ENCODE measurements at regions not wholly inside any gene's neighbourhood (a gene's known extent, or its start where the extent isn't known, plus 50 kb on each side); places are given as distances from the start of the nearest gene placed in this dataset.

DNA sequence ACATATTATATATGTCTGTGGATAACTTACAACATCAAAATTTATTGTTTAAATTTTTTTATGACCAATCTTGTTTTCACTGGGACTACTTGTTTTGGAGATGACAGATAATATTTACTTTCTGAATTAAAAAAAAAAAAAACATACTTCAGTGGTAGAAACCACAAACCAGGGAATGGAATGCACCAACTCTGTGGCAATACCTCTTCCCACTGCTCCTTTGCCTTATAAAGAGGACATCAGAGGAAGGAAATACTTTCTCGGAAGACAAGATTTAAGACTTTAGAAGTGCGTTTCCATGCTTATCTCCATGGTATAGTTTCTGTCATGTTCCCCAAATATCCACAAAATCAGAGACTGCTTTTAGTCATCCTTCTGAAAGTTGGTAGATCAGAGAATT, 1241.1 kb upstream of the EYS start:
- DNase-seq (ENCODE audit: low read depth): no peak

DNA sequence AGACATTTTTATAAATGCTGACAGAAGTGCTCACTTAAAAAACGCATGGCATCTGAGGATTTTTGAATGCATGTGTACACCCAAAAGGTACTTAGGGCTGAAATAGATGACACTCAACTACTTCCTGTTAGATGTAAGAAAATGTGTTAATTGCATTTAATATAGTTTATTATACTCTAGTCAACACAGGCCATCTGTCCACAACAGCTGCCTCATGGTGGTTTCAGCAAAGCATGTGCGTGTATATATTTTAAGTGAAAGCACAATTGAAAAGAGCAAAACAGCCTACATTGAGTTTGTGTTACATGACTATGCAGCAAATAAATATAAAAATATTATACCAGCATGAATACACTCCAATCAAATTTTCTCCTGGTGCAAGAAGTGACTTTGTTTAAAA, 1233.0 kb upstream of the EYS start:
- no peak for DNase-seq (ENCODE audit: low read depth)

DNA sequence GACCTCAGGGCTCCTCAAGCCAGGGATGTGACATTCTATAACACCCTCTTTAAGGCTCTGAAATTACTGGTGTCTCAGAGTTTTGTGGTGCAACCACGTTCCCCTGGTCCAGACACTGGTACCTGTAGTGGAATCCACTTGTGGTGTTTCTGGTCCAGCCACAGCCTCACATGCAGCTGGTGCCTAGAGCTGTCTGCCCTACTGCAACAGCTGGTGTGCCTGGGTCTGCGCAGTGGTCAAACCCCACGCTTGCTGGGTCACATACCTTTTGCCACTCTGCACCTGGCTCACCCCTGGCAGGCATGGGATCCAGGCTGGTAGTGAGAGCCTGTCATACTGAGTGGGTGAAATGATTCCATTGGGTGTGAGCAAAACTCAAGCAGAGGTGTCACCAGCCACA, 1230.2 kb upstream of the EYS start:
- no peak for DNase-seq (ENCODE audit: low read depth)

DNA sequence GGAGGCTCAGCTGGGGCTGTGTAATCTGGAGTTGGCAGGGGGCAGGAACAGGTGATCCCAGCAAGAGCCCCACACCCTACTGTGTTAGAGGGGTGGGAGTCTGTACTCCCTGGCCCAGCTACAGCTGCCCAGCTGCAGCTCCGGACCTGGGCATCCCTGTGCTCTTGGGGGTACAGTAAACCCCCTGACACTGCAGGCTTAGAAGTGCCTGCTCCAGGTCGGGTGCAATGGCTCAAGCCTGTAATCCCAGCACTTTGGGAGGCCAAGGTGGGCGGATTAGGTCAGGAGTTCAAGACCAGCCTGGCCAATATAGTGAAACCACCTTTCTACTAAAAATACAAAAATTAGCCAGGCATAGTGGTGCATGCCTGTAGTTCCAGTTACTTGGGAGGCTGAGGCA, 1228.6 kb upstream of the EYS start:
- no peak for DNase-seq (ENCODE audit: low read depth)

DNA sequence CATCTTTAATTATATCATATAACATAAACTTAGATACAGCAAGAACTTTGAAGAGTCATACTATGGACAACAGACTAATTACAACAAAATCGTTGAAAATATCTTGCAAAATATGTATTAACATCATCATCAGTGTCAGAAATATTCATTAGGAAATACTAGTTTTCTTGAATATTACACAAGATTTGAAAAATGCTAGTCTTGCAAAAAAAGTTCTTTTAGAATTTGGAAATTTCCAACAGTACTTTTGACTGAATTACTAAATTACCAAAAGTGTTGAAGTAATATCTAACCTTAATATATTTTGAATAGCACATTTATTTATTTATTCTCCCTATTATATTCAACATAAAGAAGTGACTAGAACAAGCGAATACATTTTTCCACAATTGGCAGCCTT, 1224.8 kb upstream of the EYS start:
- DNase-seq (ENCODE audit: low read depth): no peak

DNA sequence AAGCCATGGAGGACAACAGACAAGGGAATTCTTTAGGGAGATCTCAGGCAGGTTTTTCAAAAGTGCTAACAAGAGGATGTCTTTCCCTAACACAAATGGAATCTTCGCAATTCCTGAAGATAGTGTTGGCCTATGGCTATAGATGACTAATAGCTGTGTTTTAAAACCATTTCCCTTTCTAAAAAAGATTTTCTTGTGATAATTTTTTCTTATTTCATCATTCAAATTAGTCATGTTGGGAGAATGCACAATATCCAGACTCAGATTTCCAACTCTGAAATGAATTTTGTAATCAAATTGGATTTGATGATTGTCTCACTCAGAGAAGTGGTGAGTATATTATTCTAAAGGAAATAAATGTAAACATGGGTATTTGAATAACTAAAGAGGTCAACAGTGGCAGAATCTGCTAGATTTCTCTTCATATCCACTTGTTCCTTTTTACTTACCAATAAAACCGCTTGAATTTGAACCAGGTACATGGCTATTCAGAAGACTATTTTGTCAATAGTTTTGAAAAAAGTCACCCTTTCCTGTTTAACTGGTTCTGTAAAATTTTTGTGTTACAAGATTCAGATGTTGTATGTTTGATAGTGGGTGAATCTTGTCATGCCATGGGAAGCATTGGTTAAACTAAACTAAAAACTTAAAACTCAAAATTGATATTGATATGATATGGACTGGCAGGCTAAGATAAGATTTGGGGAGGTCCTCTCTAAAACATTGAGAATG, 1223.7 kb upstream of the EYS start:
- DNase-seq (ENCODE audit: low read depth): no peak

DNA sequence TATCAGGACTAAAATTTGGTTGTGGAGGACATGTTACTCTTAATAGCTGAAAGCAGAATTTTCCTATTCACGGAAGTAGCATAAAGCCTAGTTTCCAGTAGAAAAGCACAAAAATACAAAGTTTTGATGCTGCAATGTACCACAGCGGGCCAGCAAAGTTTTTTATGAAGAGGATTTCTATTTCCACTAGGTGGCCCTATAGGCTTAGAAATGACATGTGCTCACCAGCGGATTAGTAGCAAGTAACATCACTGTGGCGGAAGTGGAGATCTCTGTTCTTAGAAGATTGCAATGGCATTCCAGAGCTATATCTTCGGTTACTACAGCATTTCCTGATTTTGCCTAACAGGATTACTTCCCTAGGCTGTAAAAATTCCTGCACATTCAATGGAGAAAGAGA, 1219.0 kb upstream of the EYS start:
- no peak for DNase-seq (ENCODE audit: low read depth)

DNA sequence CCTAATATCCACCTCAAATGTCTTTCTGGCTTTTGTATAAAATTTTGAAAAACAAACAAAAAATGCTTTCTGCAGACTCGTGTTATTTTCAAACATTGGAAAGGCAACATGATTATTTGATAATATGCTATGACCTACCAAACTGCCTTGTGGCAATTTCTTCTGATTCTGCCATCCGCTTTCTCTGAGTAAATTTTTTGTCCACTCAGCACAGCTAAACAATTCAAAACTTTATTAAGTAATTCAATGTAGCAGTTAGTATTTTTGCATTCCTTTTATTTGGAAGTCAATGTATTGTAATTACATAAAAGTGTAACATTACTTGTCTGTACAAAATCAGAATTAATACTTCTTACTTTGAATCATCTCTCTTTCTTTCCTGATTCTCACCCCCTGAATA, 1206.6 kb upstream of the EYS start:
- no peak for DNase-seq (ENCODE audit: low read depth)

DNA sequence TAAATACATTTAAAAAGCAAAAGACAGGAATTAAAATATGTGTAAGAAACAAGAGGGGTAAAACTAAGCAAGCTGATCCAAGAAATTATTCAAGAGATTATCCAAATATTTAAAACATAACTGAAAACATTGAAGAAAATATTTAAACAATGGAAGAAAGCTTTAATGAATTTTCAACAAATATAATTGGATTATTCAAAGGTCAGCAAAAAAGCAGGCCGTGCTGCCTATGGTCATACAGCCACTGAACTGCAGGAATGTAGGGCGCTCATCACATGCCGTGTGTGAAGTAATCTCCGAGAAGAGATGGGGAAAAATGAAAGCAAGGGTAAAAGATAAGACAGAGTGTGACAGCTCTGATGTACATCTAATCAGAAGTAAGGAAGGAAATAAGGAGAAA, 1195.4 kb upstream of the EYS start:
- no peak for DNase-seq (ENCODE audit: low read depth)

DNA sequence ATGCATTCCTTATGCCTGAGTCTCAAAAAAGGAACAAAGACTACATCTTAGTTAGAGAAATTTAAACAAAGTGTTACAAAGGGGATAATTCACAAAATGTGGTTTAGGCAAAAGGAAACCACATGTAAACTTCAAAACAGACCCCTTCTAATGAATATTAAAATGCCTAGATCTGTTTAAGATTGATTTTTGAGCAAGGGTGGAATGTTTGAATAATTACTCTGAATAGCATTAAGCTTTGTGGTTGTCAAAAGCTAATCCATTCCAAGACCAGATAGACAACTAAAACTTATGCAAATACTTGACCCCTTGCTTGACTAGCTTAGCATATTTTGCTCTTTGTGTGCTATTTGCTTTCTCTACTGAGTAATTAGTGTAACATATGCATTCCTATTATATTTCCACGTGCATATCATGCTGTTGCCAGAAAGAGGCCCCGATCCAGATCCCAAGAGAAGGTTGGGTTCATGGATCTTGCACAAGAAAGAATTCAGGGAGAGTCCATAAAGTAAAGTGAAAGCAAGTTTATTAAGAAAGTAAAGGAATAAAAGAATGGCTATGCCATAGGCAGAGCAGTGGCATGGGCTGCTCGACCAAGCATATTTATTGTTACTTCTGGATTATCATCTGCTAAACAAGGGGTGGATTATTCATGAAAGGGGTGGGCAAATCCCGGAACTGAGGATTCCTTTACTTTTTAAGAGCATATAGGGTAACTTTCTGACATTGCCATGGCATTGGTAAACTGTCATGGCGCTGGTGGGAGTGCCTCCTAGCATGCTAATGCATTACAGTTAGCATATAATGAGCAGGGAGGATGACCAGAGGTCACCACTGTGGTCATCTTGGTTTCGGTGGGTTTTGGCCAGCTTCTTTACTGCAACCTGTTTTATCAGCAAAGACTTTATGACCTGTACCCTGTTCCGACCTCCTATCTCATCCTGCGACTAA, 1193.4 kb upstream of the EYS start:
- DNase-seq (ENCODE audit: low read depth): no peak

DNA sequence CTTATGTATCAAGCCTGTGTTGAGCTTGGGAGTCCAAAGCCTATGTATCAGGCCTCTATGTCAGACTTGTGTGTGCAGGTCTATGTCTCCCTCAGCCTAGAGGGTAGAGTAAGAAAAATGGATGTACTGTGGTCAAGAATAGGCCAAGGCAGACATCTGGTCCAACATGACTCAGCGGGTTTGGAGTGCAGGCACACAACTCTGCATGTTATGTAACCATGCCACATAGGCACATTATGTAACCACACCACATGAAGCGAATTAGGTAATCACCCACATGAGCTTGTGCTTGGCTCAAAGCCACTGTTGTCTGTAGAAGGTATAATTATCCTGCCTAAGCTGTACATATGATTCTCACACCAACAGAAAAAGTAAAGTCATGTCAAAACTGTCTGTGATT, 1190.5 kb upstream of the EYS start:
- peak; percentile 4 for DNase-seq (ENCODE audit: low read depth)

DNA sequence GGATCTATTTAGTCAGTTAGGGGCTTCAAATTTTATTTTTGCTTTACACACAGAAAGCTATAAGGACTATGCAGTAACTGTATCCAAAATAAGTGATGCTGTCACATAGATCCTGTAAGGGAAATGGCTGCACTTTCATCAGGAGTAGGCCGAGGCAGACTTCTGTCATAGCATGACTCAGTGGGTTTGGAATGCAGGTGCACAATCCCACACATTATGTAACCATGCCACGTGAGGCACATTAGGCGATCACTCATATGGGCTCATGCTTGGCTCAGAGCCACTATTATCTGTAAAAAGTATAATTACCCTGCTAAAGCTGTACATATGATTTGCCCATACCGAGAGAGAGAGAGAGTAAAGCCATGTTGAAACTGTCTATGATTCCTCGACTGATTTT, 1189.4 kb upstream of the EYS start:
- DNase-seq (ENCODE audit: low read depth): peak; percentile 29

DNA sequence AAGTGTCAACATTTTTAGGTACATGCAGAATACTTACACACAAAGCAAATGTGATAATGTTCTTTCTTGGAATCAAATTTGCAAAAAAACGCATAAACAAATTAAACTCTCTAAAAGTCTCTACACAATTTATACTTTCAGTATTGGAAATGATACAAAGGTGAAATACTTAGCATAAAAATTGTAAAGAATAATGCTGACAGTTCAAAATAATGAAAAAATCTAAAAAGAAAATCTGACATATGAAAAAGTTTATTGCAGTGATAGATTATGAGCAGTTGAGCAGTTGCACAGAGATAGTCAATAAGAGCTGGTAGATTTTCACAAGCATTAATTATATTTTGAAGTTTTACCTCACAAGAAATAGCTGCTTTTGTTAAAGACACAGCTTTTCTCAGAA, 1176.4 kb upstream of the EYS start:
- DNase-seq (ENCODE audit: low read depth): no peak

DNA sequence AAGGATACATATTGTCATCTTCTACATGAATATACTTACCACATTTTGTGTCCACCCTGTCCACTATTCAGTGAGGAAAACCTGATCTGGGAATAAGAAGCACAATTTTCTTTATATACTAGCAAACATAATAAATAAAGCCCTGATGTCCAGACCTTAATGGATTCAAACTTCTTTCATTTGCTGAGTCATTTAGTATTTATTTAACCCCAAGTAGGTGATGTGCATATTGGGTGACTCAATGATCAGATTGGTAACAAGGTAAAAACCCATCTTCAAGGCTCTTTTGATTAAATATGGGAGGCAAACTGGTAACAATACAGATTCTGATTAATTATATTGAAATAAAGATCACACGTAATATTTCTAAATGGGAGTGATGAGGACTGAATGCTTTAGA, 1159.8 kb upstream of the EYS start:
- DNase-seq (ENCODE audit: low read depth): peak; percentile 18

DNA sequence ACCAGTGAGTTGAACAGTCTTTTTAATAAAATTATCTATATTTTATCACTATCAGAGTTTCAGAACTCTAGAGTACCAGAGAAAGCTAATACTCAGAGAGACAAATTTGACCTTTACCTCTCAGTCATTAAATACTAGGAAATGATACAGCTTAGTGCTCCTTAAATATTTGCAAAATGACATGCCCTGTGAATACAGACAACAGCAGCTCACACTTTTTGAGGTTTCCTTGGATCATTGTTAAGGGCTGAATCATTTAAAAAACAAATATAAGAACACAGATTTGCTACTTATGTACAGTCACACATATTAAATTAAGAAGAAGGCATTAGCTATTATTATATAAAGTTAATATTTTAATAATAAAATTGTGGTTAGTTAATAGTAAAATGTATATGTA, 1158.7 kb upstream of the EYS start:
- peak; percentile 51 for DNase-seq (ENCODE audit: low read depth)

DNA sequence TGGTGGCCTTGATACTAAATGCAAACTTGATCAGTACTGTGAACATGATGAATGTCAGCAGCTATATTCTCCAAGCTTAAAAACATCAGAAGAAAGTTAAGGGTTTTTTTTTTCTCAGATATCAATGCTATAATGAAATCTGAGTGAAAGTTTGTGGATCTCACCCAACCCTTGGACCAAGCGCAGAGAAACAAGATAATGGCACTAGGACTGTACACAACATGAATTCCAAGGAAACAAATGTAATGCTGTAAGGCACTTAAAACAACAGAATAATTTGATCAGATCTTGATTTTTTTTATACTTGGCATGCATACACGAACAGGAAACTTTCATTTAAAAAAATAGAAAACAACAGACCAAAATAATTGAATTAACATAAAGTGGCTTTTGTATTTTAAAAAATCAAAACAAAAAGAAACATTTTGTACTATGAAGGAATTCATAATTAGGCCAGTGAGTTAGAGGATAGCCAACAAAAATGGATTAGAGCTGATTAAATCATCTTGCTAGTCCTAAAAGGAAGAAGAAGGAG, 1154.0 kb upstream of the EYS start:
- DNase-seq (ENCODE audit: low read depth): no peak

DNA sequence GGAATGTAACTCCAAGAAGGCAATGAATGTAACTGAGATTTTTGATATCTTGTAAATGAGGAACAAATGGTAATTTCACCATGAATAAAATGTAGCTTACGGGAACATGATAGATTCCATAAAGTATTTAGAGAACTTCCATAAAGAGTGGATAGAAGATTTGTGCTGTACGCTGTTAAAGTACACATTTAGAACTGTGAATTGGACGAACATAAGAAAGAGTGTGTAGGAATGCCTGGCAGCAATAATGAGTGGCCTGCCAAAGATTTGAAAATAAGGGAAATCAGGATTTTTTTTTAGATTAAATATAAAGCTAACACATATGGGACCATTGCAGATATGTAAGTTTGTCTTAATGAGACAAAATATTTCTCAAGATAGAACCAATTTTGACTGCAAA, 1153.3 kb upstream of the EYS start:
- no peak for DNase-seq (ENCODE audit: low read depth)

DNA sequence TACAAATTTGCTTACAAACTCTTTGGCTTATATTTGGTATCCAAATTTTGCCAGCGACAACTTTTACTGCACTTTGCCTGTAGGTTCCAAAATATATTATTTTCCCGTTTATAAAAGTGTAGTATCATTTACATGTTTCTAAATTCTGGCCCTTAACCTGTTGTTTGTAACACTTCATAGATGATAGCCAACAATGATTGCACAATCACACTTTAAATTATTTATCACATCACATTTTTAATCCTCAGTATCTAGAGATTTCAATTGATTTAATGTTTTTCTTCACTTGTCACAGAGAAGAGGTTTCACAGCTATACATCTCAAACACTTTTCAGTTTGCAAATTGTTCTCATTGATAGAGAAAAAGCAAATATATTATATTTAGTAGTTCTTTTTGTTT, 1151.2 kb upstream of the EYS start:
- no peak for DNase-seq (ENCODE audit: low read depth)

DNA sequence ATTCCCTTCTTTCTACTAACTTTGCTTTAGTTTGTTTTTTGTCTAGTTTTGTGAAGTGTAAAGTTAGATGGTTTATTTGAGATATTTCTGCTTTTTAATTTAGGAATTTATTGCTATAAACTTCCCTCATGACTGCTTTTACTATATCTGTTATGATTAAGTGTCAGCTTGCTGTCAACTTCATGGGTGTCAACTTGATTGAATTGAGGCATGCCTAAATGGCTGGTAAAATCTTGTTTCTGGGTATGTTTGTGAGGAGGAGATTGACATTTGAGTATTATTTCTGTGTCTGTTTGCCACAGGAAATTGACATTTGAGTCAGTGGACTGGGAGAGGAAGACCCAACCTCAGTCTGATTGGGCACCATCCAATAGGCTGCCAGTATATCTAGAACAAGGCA, 1147.0 kb upstream of the EYS start:
- DNase-seq (ENCODE audit: low read depth): no peak

DNA sequence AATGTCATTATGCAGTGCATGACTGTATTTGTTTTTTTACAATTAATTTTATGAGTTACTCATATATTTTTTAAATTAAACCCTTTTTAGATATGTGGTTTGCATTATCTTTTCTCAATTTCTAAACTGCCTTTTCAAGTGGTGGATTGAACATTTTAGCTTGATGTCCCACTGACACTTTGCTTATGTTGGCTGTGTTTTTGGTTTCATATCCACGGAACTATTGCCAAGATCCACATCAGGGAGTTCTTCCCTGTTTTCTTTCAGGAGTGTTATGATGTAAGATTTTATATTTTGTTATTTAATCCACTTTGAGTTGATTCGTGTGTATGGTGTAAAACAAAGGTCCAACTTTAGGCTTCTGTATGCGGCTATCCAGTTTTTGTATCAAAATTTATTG, 1144.9 kb upstream of the EYS start:
- no peak for DNase-seq (ENCODE audit: low read depth)

DNA sequence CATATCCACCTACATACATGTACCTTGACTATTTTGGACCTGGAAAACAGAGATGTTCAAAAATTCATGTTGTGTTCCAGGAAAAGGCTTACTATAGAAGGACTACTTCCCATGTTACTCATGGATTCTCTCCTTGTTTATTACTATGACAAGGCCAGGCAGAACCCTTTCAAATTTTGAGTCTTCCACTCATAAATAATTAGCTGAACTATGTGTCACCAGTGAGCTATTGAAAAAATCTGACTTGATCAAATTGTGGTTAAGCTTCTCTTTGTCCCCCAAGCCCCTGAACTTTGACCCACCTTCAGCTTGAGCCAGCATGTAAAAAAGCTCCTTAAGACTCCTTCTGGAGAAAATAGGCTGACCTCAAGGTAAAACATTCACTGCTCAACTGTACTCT, 1142.8 kb upstream of the EYS start:
- DNase-seq (ENCODE audit: low read depth): peak; percentile 66

DNA sequence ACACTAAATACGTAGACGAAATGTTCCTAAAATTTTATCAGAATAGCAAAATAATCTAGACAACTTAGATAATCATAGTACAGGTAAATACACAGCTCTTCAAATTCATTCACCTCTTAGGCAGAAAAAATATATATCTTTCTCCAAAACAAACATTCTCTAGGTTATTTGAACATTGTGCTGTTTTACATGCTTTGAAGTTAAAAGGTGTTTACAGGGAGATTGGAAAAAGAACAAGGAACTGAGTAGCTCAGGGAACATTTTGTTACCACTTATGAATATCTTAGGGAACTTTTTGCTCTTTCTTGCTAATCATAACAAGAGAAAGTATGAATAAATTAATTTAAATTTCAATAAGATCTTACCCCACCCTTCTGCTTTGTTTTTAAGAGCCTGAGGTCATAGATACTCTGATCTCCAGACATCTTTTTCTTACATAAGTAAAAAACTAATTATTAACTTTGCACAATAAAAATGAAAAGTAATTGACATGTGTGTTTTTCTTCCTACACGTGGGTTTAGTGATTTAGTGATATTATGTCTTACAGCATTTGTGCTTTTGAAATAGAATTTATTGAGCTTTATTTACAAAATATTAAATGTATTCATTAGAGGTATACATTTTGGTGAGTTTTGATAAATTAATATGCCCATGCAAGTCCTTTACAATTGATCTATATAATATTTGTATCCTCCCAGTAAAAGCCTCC, 1141.4 kb upstream of the EYS start:
- no peak for DNase-seq (ENCODE audit: low read depth)

Data from renal cortical epithelial cell (primary cell).